Activated T-helper 1 cell treated with anti-CD3 and anti-CD28 coated beads, Interleukin-12 subunit alpha, Interleukin-12 subunit beta, Interleukin-2, Interleukin-4 antibody, amounts not matched to agents 30 ng/mL and 10 ng/mL and 1 ng/mL, durations not matched to agents 14 hours and 24 hours and 36 hours (primary cell): ENCODE measurements at regions not wholly inside any gene's neighbourhood (a gene's known extent, or its start where the extent isn't known, plus 50 kb on each side); places are given as distances from the start of the nearest gene placed in this dataset.

Experiments
- DNase-seq: peaks from one replicate; pipeline ENCODE4 v3.0.0; 2021; ENCODE audit warnings: low spot score
- H3K27ac Mint-ChIP-seq: one replicate; pipeline ENCODE4 v1.8.0; 2021; ENCODE audit warnings: mild to moderate bottlenecking, mixed read lengths
- H3K27me3 Mint-ChIP-seq: one replicate; pipeline ENCODE4 v1.8.0; 2022; ENCODE audit warnings: mild to moderate bottlenecking, moderate library complexity, mixed read lengths; ENCODE audit not compliant: insufficient read depth
- H3K36me3 Mint-ChIP-seq: one replicate; pipeline ENCODE4 v1.8.0; 2021; ENCODE audit warnings: low read depth, mixed read lengths
- H3K4me1 Mint-ChIP-seq: one replicate; pipeline ENCODE4 v1.8.0; 2021; ENCODE audit warnings: low read depth, mixed read lengths
- H3K4me3 Mint-ChIP-seq: one replicate; pipeline ENCODE4 v1.8.0; 2021; ENCODE audit warnings: mild to moderate bottlenecking, moderate library complexity, mixed read lengths
- H3K9me3 Mint-ChIP-seq: one replicate; pipeline ENCODE4 v1.8.0; 2021; ENCODE audit warnings: mixed read lengths
- intact Hi-C: fragments of 100-400 bp; cut with micrococcal nuclease; formaldehyde crosslinking; loops from one replicate; pipeline ENCODE4 v1.15.1; 2024

- intact Hi-C loops: no loop called here
- DNase-seq: no peak
- Mint-ChIP-seq H3K36me3 (peaks cover 9% of the 10 kb centered on the region), H3K9me3 (peaks cover 10% of the 10 kb centered on the region), H3K4me3 (no peak overlapping the region), H3K27me3 (peaks cover 11% of the 10 kb centered on the region), H3K4me1 (peaks cover 53% of the 10 kb centered on the region), H3K27ac (no peak overlapping the region)
Measured at GRCh38 chr3:43199645-43200306, 86.6 kb upstream of the SNRK start.

DNA sequence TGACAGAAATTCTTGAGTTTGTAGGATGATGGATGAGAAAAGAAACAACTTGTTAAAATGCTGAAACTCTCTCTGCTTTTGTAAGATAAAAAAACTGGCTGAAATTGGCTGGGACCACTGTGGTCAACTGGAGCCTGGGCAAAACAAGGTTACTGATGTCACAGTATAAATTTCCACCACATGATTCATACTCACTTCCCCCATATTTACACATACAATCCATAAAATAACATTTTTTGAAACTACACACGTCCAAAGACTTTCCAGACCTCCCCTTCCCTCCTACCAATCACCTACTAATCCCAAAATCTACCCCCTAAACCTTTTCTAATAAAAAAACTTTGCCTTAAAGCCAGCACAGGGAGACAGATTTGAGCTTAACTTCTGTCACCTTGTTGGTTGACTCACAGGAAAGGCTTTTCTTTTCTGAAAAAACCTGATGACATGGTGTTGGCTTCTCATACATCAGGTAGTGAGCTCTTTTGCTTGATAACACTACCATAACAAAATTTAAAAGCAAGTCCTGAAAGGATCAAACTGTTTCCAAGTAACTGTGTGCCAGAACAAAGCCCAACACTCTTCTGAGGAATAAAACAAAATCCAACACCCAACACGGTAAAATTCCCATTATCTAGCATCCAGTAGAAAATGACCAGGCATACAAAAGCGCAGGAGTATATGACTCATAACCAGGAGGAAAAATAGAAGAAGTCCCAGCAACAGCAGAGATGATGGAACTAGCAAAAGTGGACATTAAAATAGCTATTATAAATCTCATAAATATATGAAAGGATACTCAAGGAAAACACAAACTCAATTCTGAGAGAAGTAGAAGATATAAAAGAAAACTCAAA, 87.3 kb upstream of the SNRK start:
- no peak overlapping the region for H3K27ac Mint-ChIP-seq
- peaks cover 9% of the 10 kb centered on the region for H3K36me3 Mint-ChIP-seq
- H3K4me3 Mint-ChIP-seq: no peak overlapping the region
- peaks cover 61% of the 10 kb centered on the region for H3K4me1 Mint-ChIP-seq
- no peak for DNase-seq
- intact Hi-C loops: no loop called here
- peaks cover 11% of the 10 kb centered on the region for H3K27me3 Mint-ChIP-seq
- H3K9me3 Mint-ChIP-seq: peaks cover 10% of the 10 kb centered on the region

GRCh38 chr3:43198301-43198700, 88.0 kb upstream of the SNRK start:
- H3K4me3 Mint-ChIP-seq: no peak overlapping the region
- peaks cover 9% of the 10 kb centered on the region for H3K36me3 Mint-ChIP-seq
- peaks cover 10% of the 10 kb centered on the region for H3K9me3 Mint-ChIP-seq
- intact Hi-C loops: no loop called here
- H3K4me1 Mint-ChIP-seq: peaks cover 68% of the 10 kb centered on the region
- no peak for DNase-seq
- peaks cover 11% of the 10 kb centered on the region for H3K27me3 Mint-ChIP-seq
- H3K27ac Mint-ChIP-seq: no peak overlapping the region

DNA sequence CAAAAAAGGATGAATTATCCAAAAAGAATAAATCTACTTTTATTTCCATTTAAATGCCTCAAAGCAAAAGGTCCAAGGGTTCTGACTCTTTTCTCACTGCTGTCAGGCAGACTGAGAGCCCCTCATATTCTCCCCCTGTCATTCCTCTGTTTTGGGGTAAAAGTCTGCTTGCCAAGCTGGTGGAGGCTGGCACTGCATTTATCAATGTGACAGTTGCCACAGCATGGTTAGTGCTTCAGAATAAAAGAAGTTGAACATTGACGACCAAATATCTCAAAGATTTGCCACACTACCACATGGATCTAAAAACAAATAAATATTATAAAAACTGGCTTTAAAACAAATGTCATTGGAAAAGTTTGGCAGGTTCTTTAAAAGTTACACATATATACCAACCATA, 89.2 kb upstream of the SNRK start:
- H3K4me3 Mint-ChIP-seq: no peak overlapping the region
- H3K36me3 Mint-ChIP-seq: peaks cover 9% of the 10 kb centered on the region
- peaks cover 11% of the 10 kb centered on the region for H3K27me3 Mint-ChIP-seq
- no peak overlapping the region for H3K27ac Mint-ChIP-seq
- peaks cover 79% of the 10 kb centered on the region for H3K4me1 Mint-ChIP-seq
- no peak for DNase-seq
- peaks cover 10% of the 10 kb centered on the region for H3K9me3 Mint-ChIP-seq
- intact Hi-C loops: no loop called here

DNA sequence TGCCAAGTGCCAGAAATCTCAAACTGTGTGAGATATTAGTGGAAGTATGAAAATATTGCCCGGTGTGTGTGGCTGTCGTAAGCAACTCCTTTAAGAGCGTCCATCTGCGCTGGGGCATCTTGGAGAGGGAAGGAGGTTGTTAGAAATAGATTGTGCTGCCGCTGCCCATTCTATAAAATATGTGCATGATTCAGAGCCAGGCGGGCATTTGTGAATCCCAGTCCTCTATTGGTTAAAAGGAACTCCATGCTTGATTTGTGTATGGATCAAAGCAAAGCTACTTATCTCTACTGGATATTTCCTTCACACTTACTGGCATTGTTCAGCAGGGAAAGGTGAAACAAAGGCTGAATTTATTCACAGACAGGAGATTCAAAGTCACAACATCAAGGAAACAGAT, 89.6 kb upstream of the SNRK start:
- intact Hi-C loops: no loop called here
- peaks cover 9% of the 10 kb centered on the region for H3K27me3 Mint-ChIP-seq
- H3K36me3 Mint-ChIP-seq: peaks cover 9% of the 10 kb centered on the region
- H3K27ac Mint-ChIP-seq: no peak overlapping the region
- peaks cover 10% of the 10 kb centered on the region for H3K9me3 Mint-ChIP-seq
- no peak for DNase-seq
- H3K4me3 Mint-ChIP-seq: no peak overlapping the region
- peaks cover 81% of the 10 kb centered on the region for H3K4me1 Mint-ChIP-seq

DNA sequence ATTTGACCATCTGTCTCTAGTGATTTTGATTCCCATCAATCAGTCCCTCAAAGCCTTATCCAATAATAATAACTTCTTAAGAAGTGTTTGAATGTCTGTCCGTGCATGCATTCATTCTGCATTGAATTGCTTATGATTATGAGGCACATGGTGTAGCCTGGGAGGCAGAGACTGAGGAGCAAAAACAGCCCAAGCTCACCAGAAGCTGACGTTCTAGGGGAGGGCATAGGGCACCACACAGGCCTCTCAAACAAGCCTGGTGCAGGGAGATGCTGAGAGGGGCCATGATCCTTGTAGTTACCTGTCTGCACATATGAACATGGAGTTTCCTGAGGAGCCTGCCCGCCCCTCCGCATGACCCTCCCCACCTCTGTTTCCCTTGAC, 89.2 kb upstream of the POMGNT2 start:
- peak overlapping the region; percentile 85 for H3K27ac Mint-ChIP-seq
- intact Hi-C loops: no loop called here

DNA sequence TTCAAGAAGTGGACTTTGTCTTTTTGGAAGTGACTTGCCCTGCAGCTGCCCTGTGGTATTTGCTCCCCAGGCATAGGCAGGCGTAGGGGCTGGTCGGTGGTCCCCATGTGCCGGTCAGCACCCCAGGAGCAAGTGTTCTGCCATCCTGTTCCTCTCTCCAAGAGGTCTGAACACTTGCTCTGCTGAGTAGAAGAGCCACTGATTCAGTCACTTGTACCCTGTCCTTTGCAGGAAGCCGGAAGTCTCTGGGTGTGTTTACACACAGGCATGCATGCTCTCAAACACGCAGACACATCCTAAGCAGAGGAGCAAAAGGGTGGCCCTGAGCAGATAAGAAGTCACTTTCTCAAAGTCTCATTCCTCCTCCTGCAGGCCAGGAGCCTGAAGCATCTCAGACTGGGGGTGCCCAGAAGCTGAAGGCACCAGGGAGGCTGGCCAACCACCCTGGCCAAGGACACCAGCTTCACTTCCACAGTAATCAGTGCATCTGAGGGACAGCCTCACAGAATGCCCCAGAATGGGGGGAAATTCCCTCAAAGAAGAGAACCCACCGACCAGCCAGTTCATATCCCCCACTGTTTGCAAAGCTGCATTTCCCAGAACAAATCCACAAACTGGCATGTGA, 88.7 kb upstream of the POMGNT2 start:
- Mint-ChIP-seq H3K27me3 (peaks cover 12% of the 10 kb centered on the region), H3K9me3 (peaks cover 9% of the 10 kb centered on the region), H3K4me3 (peak overlapping the region; percentile 38), H3K27ac (peak overlapping the region; percentile 85), H3K36me3 (peaks cover 12% of the 10 kb centered on the region), H3K4me1 (peaks cover 71% of the 10 kb centered on the region)
- intact Hi-C loops: no loop called here
- peak; percentile 30 for DNase-seq

More for the DNA sequence above, 89.2 kb upstream of the POMGNT2 start:
- Mint-ChIP-seq H3K36me3 (peaks cover 12% of the 10 kb centered on the region), H3K4me1 (peaks cover 76% of the 10 kb centered on the region), H3K9me3 (peaks cover 10% of the 10 kb centered on the region), H3K27me3 (peaks cover 10% of the 10 kb centered on the region), H3K4me3 (no peak overlapping the region)
- no peak for DNase-seq

- H3K36me3 Mint-ChIP-seq: peaks cover 9% of the 10 kb centered on the region
- no peak for DNase-seq
- H3K4me1 Mint-ChIP-seq: peaks cover 66% of the 10 kb centered on the region
- intact Hi-C loops: no loop called here
- peaks cover 3% of the 10 kb centered on the region for H3K9me3 Mint-ChIP-seq
- H3K4me3 Mint-ChIP-seq: peak overlapping the region; percentile 38
- H3K27ac Mint-ChIP-seq: peak overlapping the region; percentile 85
- H3K27me3 Mint-ChIP-seq: peaks cover 9% of the 10 kb centered on the region
Measured at GRCh38 chr3:43194069-43194468, 88.2 kb upstream of the POMGNT2 start.

DNA sequence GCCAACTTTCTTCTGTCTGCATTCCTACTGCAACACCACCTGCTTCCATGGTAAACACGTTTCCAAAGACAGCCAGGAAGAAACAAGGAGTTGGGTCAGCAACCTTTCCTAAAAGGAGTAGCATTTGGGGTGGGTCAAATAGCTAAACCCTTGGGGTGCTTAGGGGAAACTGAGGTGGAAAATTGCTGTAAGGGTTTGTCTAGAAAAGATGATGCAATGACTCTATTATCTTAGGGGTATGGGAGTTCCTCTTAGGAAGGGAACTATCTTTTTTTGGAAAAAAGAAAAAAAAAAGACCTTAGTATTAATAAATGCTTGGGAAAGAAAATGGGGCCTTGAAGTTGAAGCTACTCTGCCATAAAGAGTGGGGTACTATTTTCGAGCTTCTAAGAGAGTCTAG, 86.1 kb upstream of the POMGNT2 start:
- no peaks in the 10 kb centered on the region for H3K9me3 Mint-ChIP-seq
- intact Hi-C loops: no loop called here
- DNase-seq: no peak
- H3K27me3 Mint-ChIP-seq: peaks cover 6% of the 10 kb centered on the region
- peaks cover 50% of the 10 kb centered on the region for H3K4me1 Mint-ChIP-seq
- H3K4me3 Mint-ChIP-seq: no peak overlapping the region
- peaks cover 8% of the 10 kb centered on the region for H3K36me3 Mint-ChIP-seq
- H3K27ac Mint-ChIP-seq: no peak overlapping the region

GRCh38 chr3:43191116-43191515, 85.2 kb upstream of the POMGNT2 start:
- no peaks in the 10 kb centered on the region for H3K9me3 Mint-ChIP-seq
- no peak overlapping the region for H3K27ac Mint-ChIP-seq
- peaks cover 8% of the 10 kb centered on the region for H3K36me3 Mint-ChIP-seq
- peaks cover 6% of the 10 kb centered on the region for H3K27me3 Mint-ChIP-seq
- no peak overlapping the region for H3K4me3 Mint-ChIP-seq
- peaks cover 42% of the 10 kb centered on the region for H3K4me1 Mint-ChIP-seq
- no peak for DNase-seq
- intact Hi-C loops: no loop called here

GRCh38 chr3:43190670-43191069, 84.8 kb upstream of the POMGNT2 start:
- no peak overlapping the region for H3K27ac Mint-ChIP-seq
- H3K4me1 Mint-ChIP-seq: peaks cover 37% of the 10 kb centered on the region
- peaks cover 6% of the 10 kb centered on the region for H3K27me3 Mint-ChIP-seq
- DNase-seq: no peak
- H3K36me3 Mint-ChIP-seq: peaks cover 4% of the 10 kb centered on the region
- H3K9me3 Mint-ChIP-seq: no peaks in the 10 kb centered on the region
- intact Hi-C loops: no loop called here
- no peak overlapping the region for H3K4me3 Mint-ChIP-seq

GRCh38 chr3:43187836-43188479, 82.1 kb upstream of the POMGNT2 start:
- DNase-seq: no peak
- no peak overlapping the region for H3K27ac Mint-ChIP-seq
- H3K36me3 Mint-ChIP-seq: peaks cover 4% of the 10 kb centered on the region
- H3K4me3 Mint-ChIP-seq: no peak overlapping the region
- H3K4me1 Mint-ChIP-seq: peaks cover 18% of the 10 kb centered on the region
- intact Hi-C loops: no loop called here
- no peaks in the 10 kb centered on the region for H3K9me3 Mint-ChIP-seq
- peaks cover 6% of the 10 kb centered on the region for H3K27me3 Mint-ChIP-seq

GRCh38 chr3:43185983-43186314, 80.1 kb upstream of the POMGNT2 start:
- no peak for DNase-seq
- Mint-ChIP-seq H3K9me3 (no peaks in the 10 kb centered on the region), H3K27ac (no peak overlapping the region), H3K4me3 (no peak overlapping the region), H3K27me3 (peaks cover 8% of the 10 kb centered on the region), H3K4me1 (peaks cover 23% of the 10 kb centered on the region), H3K36me3 (peaks cover 4% of the 10 kb centered on the region)
- intact Hi-C loops: no loop called here
